Calu3 (cell line): ENCODE measurements at regions not wholly inside any gene's neighbourhood (a gene's known extent, or its start where the extent isn't known, plus 50 kb on each side); places are given as distances from the start of the nearest gene placed in this dataset.

ENCODE experiments used
- BruUV-seq: library from RNA; stranded (reverse); fragments of 400-500 nt; replicated peaks from 2 replicates; lab custom pipeline; 2021; lab: Mats Ljungman, UMichigan
- CTCF ChIA-PET: fragments of 300-600 bp; sonication (Branson Sonifier 250); formaldehyde crosslinking; loops from one replicate; lab custom pipeline; 2022; ENCODE audit warnings: antibody characterized with exemption; lab: Charles Lee
- DNase-seq: peaks from one replicate; pipeline ENCODE4 v3.0.0; 2022
- H3K27ac Mint-ChIP-seq: one replicate; pipeline ENCODE4 v1.8.0; 2022; ENCODE audit warnings: mixed read lengths; ENCODE audit not compliant: unreplicated experiment
- H3K27me3 Mint-ChIP-seq: one replicate; pipeline ENCODE4 v1.8.0; 2022; ENCODE audit warnings: mixed read lengths; ENCODE audit not compliant: unreplicated experiment
- H3K36me3 Mint-ChIP-seq: one replicate; pipeline ENCODE4 v1.8.0; 2022; ENCODE audit warnings: mild to moderate bottlenecking, moderate library complexity, mixed read lengths; ENCODE audit not compliant: insufficient read depth, unreplicated experiment
- H3K4me1 Mint-ChIP-seq: one replicate; pipeline ENCODE4 v1.8.0; 2022; ENCODE audit warnings: mild to moderate bottlenecking, low read depth, mixed read lengths; ENCODE audit not compliant: unreplicated experiment
- H3K4me3 Mint-ChIP-seq: one replicate; pipeline ENCODE4 v1.8.0; 2022; ENCODE audit warnings: mild to moderate bottlenecking, low read depth, moderate library complexity, mixed read lengths; ENCODE audit not compliant: unreplicated experiment
- H3K9me3 Mint-ChIP-seq: one replicate; pipeline ENCODE4 v1.8.0; 2022; ENCODE audit warnings: low read depth, mixed read lengths; ENCODE audit not compliant: unreplicated experiment
- intact Hi-C: fragments of 100-400 bp; cut with micrococcal nuclease; formaldehyde crosslinking; loops from one replicate; pipeline ENCODE4 v1.10.0; 2022; ENCODE audit not compliant: unreplicated experiment
- TF ChIP-seq, protein P1 (sequence below): fragments of 200-600 bp; IDR thresholded peaks from one replicate; pipeline ENCODE4 v1.8.0; 2022; ENCODE audit warnings: antibody characterized with exemption; ENCODE audit not compliant: unreplicated experiment

DNA sequence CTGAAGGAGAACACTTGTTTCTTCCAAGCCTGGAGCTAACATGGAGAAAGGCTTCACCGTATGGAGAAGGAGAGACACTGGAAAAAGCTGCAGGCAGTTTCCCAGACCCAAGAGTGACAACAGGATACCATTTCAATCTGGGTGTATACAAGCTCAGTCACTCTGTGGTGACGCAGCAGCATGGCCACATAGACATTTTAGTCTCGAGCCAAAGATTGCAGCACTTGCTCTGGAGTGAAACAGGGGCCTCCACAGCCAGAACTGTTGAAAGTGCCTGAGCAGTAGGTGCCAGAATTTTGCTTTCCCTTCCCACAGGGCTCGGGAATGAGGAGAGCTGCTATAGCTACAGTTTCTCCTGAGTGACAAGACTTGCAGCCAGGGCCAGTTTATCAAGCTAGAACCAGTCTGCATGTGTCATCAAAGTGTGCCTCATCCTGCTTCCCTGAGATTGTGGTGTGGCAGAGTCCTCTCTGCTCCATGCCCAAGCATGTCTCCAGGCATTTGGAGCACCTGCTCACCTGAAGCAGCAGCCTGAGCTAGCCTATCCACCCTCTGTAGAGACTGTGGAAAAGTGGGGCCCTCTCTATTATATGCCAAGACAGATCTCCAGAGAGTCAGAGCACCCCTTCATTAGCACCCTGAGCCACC lies 234.6 kb upstream of the CDH19 start:
- no TSS peak for BruUV-seq
- Mint-ChIP-seq H3K4me1 (no peaks in the 10 kb centered on the region), H3K9me3 (no peaks in the 10 kb centered on the region), H3K27me3 (no peaks in the 10 kb centered on the region), H3K36me3 (no peaks in the 10 kb centered on the region), H3K4me3 (no peak overlapping the region), H3K27ac (no peak overlapping the region)
- CTCF ChIA-PET, result no interaction called here
- TF ChIP-seq, protein P1, sequence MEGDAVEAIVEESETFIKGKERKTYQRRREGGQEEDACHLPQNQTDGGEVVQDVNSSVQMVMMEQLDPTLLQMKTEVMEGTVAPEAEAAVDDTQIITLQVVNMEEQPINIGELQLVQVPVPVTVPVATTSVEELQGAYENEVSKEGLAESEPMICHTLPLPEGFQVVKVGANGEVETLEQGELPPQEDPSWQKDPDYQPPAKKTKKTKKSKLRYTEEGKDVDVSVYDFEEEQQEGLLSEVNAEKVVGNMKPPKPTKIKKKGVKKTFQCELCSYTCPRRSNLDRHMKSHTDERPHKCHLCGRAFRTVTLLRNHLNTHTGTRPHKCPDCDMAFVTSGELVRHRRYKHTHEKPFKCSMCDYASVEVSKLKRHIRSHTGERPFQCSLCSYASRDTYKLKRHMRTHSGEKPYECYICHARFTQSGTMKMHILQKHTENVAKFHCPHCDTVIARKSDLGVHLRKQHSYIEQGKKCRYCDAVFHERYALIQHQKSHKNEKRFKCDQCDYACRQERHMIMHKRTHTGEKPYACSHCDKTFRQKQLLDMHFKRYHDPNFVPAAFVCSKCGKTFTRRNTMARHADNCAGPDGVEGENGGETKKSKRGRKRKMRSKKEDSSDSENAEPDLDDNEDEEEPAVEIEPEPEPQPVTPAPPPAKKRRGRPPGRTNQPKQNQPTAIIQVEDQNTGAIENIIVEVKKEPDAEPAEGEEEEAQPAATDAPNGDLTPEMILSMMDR, result no peak
- no peak for DNase-seq
- intact Hi-C loops, result no loop called here

DNA sequence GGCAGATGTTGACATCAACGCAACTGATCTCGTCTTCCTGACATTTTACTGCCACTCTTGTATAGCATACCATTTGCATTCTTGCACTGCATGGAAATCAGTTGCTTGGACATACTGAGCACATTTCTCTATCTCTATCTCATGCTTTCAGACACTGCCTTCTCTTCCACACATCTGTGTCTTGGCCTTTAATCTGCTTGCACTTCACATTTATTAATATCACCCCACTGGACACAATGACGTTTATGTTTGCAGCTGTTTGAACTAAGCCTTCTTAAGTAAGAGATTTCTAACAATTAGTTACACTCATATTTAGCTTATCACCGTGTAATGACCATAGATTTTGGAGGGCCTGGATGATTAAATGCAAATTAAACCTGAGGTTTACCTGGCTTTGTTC lies 229.8 kb upstream of the CDH19 start:
- Mint-ChIP-seq H3K4me3 (no peak overlapping the region), H3K9me3 (peaks cover 6% of the 10 kb centered on the region), H3K4me1 (no peaks in the 10 kb centered on the region), H3K36me3 (no peaks in the 10 kb centered on the region), H3K27ac (no peak overlapping the region), H3K27me3 (no peaks in the 10 kb centered on the region)
- BruUV-seq, result no TSS peak
- intact Hi-C loops, result no loop called here
- TF ChIP-seq, protein P1, result no peak
- DNase-seq, result no peak
- CTCF ChIA-PET, result no interaction called here

DNA sequence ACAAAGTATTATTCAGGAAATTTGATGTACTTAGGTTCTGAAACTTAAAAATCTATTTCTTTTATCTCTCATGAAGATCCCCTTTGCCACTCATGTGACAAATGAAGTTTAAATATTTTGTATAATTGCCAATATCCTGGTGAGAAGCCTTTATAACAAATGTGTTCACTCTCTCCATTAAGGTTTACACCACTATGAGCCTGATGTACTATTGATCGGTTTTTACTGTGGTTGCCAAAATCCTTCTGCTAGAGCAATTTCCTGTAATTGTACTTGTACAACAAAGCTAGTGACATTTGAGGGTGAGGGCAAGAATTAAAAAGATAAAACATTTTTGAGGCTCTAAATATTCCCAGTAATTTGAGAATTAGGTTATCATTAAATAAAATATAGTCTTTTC lies 222.3 kb upstream of the CDH19 start:
- no peak overlapping the region for H3K4me3 Mint-ChIP-seq
- TF ChIP-seq, protein P1, result no peak
- no peak for DNase-seq
- H3K27ac Mint-ChIP-seq, result no peak overlapping the region
- no peaks in the 10 kb centered on the region for H3K4me1 Mint-ChIP-seq
- no peaks in the 10 kb centered on the region for H3K36me3 Mint-ChIP-seq
- CTCF ChIA-PET, result interaction anchor here (0.6 kb wide), 1 partner anchor 13 kb away, joined by 4 read pairs; no protein-coding TSS in a partner anchor
- peaks cover 4% of the 10 kb centered on the region for H3K9me3 Mint-ChIP-seq
- no TSS peak for BruUV-seq
- intact Hi-C loops, result no loop called here
- no peaks in the 10 kb centered on the region for H3K27me3 Mint-ChIP-seq

DNA sequence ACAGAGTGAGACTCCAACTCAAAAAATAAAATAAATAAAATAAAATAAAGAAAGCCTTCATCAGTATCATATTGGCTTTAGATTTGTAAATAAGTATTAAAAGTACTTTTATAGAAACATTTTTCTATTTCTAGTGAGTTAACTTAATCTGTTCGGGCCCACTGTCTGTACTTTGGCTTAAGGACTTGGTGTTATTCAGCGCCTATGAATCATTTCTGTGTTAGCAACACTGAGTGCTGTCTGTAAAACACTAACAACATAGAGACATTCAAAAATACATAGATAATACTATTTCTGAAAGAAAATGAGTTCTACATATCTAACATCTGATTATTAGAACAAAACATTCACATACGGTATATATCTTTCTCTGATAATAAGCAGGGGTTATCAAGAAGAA lies 221.5 kb upstream of the CDH19 start:
- CTCF ChIA-PET, result interaction anchor here (0.6 kb wide), 1 partner anchor 12 kb away, joined by 4 read pairs; no protein-coding TSS in a partner anchor
- intact Hi-C loops, result no loop called here
- H3K36me3 Mint-ChIP-seq, result no peaks in the 10 kb centered on the region
- TF ChIP-seq, protein P1, result no peak
- H3K4me1 Mint-ChIP-seq, result no peaks in the 10 kb centered on the region
- H3K27me3 Mint-ChIP-seq, result no peaks in the 10 kb centered on the region
- peaks cover 4% of the 10 kb centered on the region for H3K9me3 Mint-ChIP-seq
- no peak overlapping the region for H3K4me3 Mint-ChIP-seq
- H3K27ac Mint-ChIP-seq, result no peak overlapping the region
- DNase-seq, result no peak
- BruUV-seq, result no TSS peak
